DND-41 (cell line): ENCODE measurements at regions not wholly inside any gene's neighbourhood (a gene's known extent, or its start where the extent isn't known, plus 50 kb on each side); places are given as distances from the start of the nearest gene placed in this dataset.

Experiments used
- ATAC-seq: fragments of 200-7000 bp; cut with Tn5 transposase; 3 replicates; pipeline ENCODE4 v1.9.1; 2021; ENCODE audit warnings: low read depth; ENCODE audit not compliant: insufficient read depth
- DNase-seq: peaks from one replicate; pipeline ENCODE4 v3.0.0-alpha.2; 2020
- H2AFZ ChIP-seq: 2 replicates; pipeline ENCODE4 v1.6.0; 2012; ENCODE audit warnings: low read depth, low read length
- H3K27ac ChIP-seq: 2 replicates; pipeline ENCODE4 v1.5.1; 2012; ENCODE audit warnings: low read length, inconsistent platforms
- H3K27me3 ChIP-seq: fragments of 200-600 bp; sonication (generic); 2 replicates; pipeline ENCODE4 v1.6.0; 2012; ENCODE audit warnings: low read length, mild to moderate bottlenecking, inconsistent platforms; ENCODE audit not compliant: insufficient read depth, poor library complexity
- H3K36me3 ChIP-seq: 2 replicates; pipeline ENCODE4 v1.5.1; 2012; ENCODE audit warnings: low read length, inconsistent platforms; ENCODE audit not compliant: insufficient read depth
- H3K4me1 ChIP-seq: 2 replicates; pipeline ENCODE4 v1.5.1; 2012; ENCODE audit warnings: mild to moderate bottlenecking, low read length; ENCODE audit not compliant: insufficient read depth
- H3K4me2 ChIP-seq: 2 replicates; pipeline ENCODE4 v1.6.0; 2012; ENCODE audit warnings: mild to moderate bottlenecking, moderate library complexity, low read length, inconsistent platforms; ENCODE audit not compliant: insufficient read depth
- H3K4me3 ChIP-seq, 2 experiments: fragments of 200-600 bp in 1 of 2; shearing (Covaris generic) in 1 of 2; 2 replicates each; pipeline ENCODE4 v1.5.1; 2012 to 2016; ENCODE audit warnings: inconsistent platforms in 2 of 2, low read length in 2 of 2, mild to moderate bottlenecking in 2 of 2, low read depth in 1 of 2, moderate library complexity in 1 of 2
- H3K79me2 ChIP-seq: 2 replicates; pipeline ENCODE4 v1.6.0; 2012; ENCODE audit warnings: low read length, inconsistent platforms; ENCODE audit not compliant: insufficient read depth
- H3K9ac ChIP-seq: 2 replicates; pipeline ENCODE4 v1.6.0; 2012; ENCODE audit warnings: low read depth, mild to moderate bottlenecking, inconsistent platforms, low read length, moderate library complexity
- H3K9me3 ChIP-seq: 2 replicates; pipeline ENCODE4 v1.5.1; 2012; ENCODE audit warnings: low read length, moderate library complexity, mild to moderate bottlenecking, inconsistent platforms; ENCODE audit not compliant: insufficient read depth, severe bottlenecking
- H4K20me1 ChIP-seq: 2 replicates; pipeline ENCODE4 v1.6.0; 2012; ENCODE audit warnings: low read length; ENCODE audit not compliant: insufficient read depth
- CTCF ChIP-seq: IDR thresholded peaks from 2 replicates; pipeline ENCODE4 v1.5.1; 2012; ENCODE audit warnings: borderline replicate concordance, low read length, moderate library complexity, mild to moderate bottlenecking; ENCODE audit not compliant: poor library complexity, severe bottlenecking; ENCODE audit errors: extremely low read depth
- EZH2 ChIP-seq: IDR thresholded peaks from 3 replicates; pipeline ENCODE4 v1.6.1; 2012; ENCODE audit warnings: borderline replicate concordance, low read depth, mild to moderate bottlenecking, moderate library complexity, low read length, inconsistent platforms; ENCODE audit not compliant: severe bottlenecking

GRCh38 chr3:165404357-165405027, 208.3 kb upstream of the SLITRK3 start:
- no peaks in the 10 kb centered on the region for H3K36me3 ChIP-seq
- H3K4me2 ChIP-seq = no peak overlapping the region
- no peaks in the 10 kb centered on the region for H3K9me3 ChIP-seq
- no peak overlapping the region for H3K4me3 ChIP-seq
- H3K27me3 ChIP-seq = no peaks in the 10 kb centered on the region
- no peaks in the 10 kb centered on the region for H3K79me2 ChIP-seq
- no peaks in the 10 kb centered on the region for H3K4me1 ChIP-seq
- H3K9ac ChIP-seq = no peak overlapping the region
- H2AFZ ChIP-seq = peak overlapping the region; percentile 1; the same call in 1 of the 2 replicates
- H3K27ac ChIP-seq = no peak overlapping the region
- ATAC-seq = no peak
- no peaks in the 10 kb centered on the region for H4K20me1 ChIP-seq
- TF ChIP-seq EZH2 (no peak), CTCF (no peak)
- DNase-seq = no peak

DNA sequence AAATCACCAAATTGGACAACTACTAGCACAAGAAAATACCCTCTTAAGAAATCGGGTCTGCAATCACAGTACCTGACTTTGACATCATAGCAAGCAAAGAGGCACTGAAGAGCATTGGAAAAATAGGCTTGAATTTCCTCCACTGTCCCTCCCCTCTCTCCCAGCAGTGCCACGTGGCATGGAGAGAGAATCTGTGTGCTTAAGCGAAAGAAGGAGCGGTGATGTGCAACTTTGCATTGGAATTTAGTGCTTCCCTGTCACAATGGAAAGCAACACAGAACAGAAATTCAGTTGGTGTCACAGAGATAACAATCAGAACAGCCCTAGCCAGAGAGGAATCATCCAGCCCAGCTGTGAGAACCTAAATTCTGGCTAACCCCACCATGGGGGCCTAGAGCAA, 207.5 kb upstream of the SLITRK3 start:
- no peak for TF ChIP-seq EZH2
- no peak for TF ChIP-seq CTCF

DNA sequence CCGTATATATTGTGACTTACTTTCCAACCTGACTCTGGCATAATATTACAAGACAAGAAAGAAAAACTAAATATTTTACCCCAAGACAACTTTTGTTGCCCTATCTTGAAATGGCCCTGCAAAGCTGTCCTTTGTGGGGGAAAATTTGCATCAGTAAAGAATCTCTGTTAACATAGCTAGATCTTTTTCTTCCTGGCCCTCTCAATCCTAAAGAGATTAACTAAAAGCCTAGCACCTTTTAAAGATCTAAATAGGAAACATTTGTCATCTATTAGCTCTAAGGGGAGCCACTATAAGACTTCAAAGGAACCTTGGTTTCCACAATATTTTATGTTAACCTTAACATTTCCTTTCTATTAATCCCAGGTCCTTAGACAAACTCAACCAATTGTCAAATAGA, 199.0 kb upstream of the SLITRK3 start:
- H3K9me3 ChIP-seq = no peaks in the 10 kb centered on the region
- no peak for DNase-seq
- no peaks in the 10 kb centered on the region for H3K27me3 ChIP-seq
- TF ChIP-seq CTCF = no peak
- TF ChIP-seq EZH2 = no peak
- no peaks in the 10 kb centered on the region for H3K4me1 ChIP-seq
- no peaks in the 10 kb centered on the region for H4K20me1 ChIP-seq
- H3K9ac ChIP-seq = no peak overlapping the region
- H3K79me2 ChIP-seq = no peaks in the 10 kb centered on the region
- H3K4me2 ChIP-seq = no peak overlapping the region
- H3K4me3 ChIP-seq = no peak overlapping the region
- H2AFZ ChIP-seq = no peak overlapping the region
- no peaks in the 10 kb centered on the region for H3K36me3 ChIP-seq
- H3K27ac ChIP-seq = no peak overlapping the region
- ATAC-seq = no peak

More for the DNA sequence above, 207.5 kb upstream of the SLITRK3 start:
- Histone ChIP-seq H4K20me1 (no peaks in the 10 kb centered on the region), H2AFZ (peak overlapping the region; percentile 31; the same call in 1 of the 2 replicates), H3K9me3 (no peaks in the 10 kb centered on the region), H3K4me3 (no peak overlapping the region), H3K27ac (no peak overlapping the region), H3K4me1 (no peaks in the 10 kb centered on the region), H3K9ac (no peak overlapping the region), H3K79me2 (no peaks in the 10 kb centered on the region), H3K27me3 (no peaks in the 10 kb centered on the region), H3K36me3 (no peaks in the 10 kb centered on the region), H3K4me2 (no peak overlapping the region)
- ATAC-seq = no peak
- no peak for DNase-seq
